Skeletal muscle tissue (tissue), 3 donors: ENCODE measurements at regions not wholly inside any gene's neighbourhood (a gene's known extent, or its start where the extent isn't known, plus 50 kb on each side); places are given as distances from the start of the nearest gene placed in this dataset.
"Not testable (repeated sequence)": the region's sequence is repeated elsewhere in the genome, so short reads cannot be mapped to it uniquely, and the experiment has no call there.

Experiments
- H3K27ac ChIP-seq: one replicate; pipeline ENCODE4 v1.7.0; 2013; ENCODE audit warnings: mild to moderate bottlenecking, low read depth, low read length, inconsistent platforms
- H3K27me3 ChIP-seq, 3 donors: one replicate each; pipeline ENCODE4 v1.7.0; 2013; ENCODE audit warnings: low read length in 3 of 3; ENCODE audit not compliant: control insufficient read depth in 3 of 3, insufficient read depth in 3 of 3
- H3K36me3 ChIP-seq, 3 donors: one replicate each; pipeline ENCODE4 v1.7.0; 2013; ENCODE audit warnings: low read length in 3 of 3; ENCODE audit not compliant: control insufficient read depth in 3 of 3, insufficient read depth in 3 of 3
- H3K4me1 ChIP-seq, 3 donors: one replicate each; pipeline ENCODE4 v1.7.0; 2013; ENCODE audit warnings: low read length in 3 of 3, mild to moderate bottlenecking in 3 of 3; ENCODE audit not compliant: control insufficient read depth in 3 of 3, insufficient read depth in 3 of 3
- H3K4me3 ChIP-seq, 3 donors: one replicate each; pipeline ENCODE4 v1.7.0; 2013; ENCODE audit warnings: low read length in 3 of 3
- H3K9ac ChIP-seq, 3 donors: one replicate each; pipeline ENCODE4 v1.7.0; 2013; ENCODE audit warnings: low read length in 3 of 3, mild to moderate bottlenecking in 3 of 3, moderate library complexity in 2 of 3, low read depth in 1 of 3
- H3K9me3 ChIP-seq, 3 donors: one replicate each; pipeline ENCODE4 v1.7.0; 2013; ENCODE audit warnings: low read length in 3 of 3; ENCODE audit not compliant: control insufficient read depth in 3 of 3
- donor health status: Osteomylitis.

- not testable (repeated sequence) for H3K4me1 ChIP-seq, H3K9me3 ChIP-seq, H3K27ac ChIP-seq, H3K9ac ChIP-seq, H3K36me3 ChIP-seq, H3K4me3 ChIP-seq
- peaks cover 0 to 15% (median 0%) of the 10 kb centered on the region in 3 donors for H3K27me3 ChIP-seq
These were observed 61.3 kb downstream of the AIPL1 start for GRCh38 chr17:6373599-6373998.

GRCh38 chr17:6366221-6366666 is 68.7 kb downstream of the AIPL1 start:
- peaks cover 0 to 11% (median 3%) of the 10 kb centered on the region in 3 donors for H3K27me3 ChIP-seq
- H3K27ac ChIP-seq = no peak overlapping the region
- no peaks in the 10 kb centered on the region for H3K9me3 ChIP-seq
- no peak overlapping the region for H3K9ac ChIP-seq
- no peaks in the 10 kb centered on the region for H3K36me3 ChIP-seq
- no peak overlapping the region for H3K4me3 ChIP-seq
- no peaks in the 10 kb centered on the region for H3K4me1 ChIP-seq

- Histone ChIP-seq H3K9ac (no peak overlapping the region), H3K4me1 (no peaks in the 10 kb centered on the region), H3K27ac (no peak overlapping the region), H3K4me3 (no peak overlapping the region), H3K36me3 (no peaks in the 10 kb centered on the region), H3K9me3 (no peaks in the 10 kb centered on the region), H3K27me3 (peaks cover 0 to 11% (median 3%) of the 10 kb centered on the region in 3 donors)
These were observed 69.5 kb downstream of the AIPL1 start for GRCh38 chr17:6365200-6365943.

- H3K4me1 ChIP-seq = no peaks in the 10 kb centered on the region
- no peaks in the 10 kb centered on the region for H3K9me3 ChIP-seq
- peaks cover 3 to 19% (median 6%) of the 10 kb centered on the region in 3 donors for H3K27me3 ChIP-seq
- no peak overlapping the region for H3K9ac ChIP-seq
- no peak overlapping the region for H3K4me3 ChIP-seq
- no peak overlapping the region for H3K27ac ChIP-seq
- H3K36me3 ChIP-seq = no peaks in the 10 kb centered on the region
These were observed 73.2 kb downstream of the AIPL1 start for GRCh38 chr17:6361733-6362132.

GRCh38 chr17:6358131-6358530 is 76.8 kb downstream of the AIPL1 start:
- H3K36me3 ChIP-seq = no peaks in the 10 kb centered on the region
- H3K4me1 ChIP-seq = no peaks in the 10 kb centered on the region
- H3K4me3 ChIP-seq = no peak overlapping the region
- no peaks in the 10 kb centered on the region for H3K9me3 ChIP-seq
- no peak overlapping the region for H3K27ac ChIP-seq
- peaks cover 3 to 14% (median 12%) of the 10 kb centered on the region in 3 donors for H3K27me3 ChIP-seq
- no peak overlapping the region for H3K9ac ChIP-seq

GRCh38 chr17:6356562-6356961 is 78.4 kb downstream of the AIPL1 start:
- no peak overlapping the region for H3K4me3 ChIP-seq
- no peaks in the 10 kb centered on the region for H3K9me3 ChIP-seq
- peaks cover 3 to 20% (median 10%) of the 10 kb centered on the region in 3 donors for H3K27me3 ChIP-seq
- no peak overlapping the region for H3K9ac ChIP-seq
- H3K27ac ChIP-seq = no peak overlapping the region
- no peaks in the 10 kb centered on the region for H3K36me3 ChIP-seq
- no peaks in the 10 kb centered on the region for H3K4me1 ChIP-seq

GRCh38 chr17:6355196-6355595 is 79.7 kb downstream of the AIPL1 start:
- Histone ChIP-seq H3K4me3 (no peak overlapping the region), H3K4me1 (no peaks in the 10 kb centered on the region), H3K9ac (no peak overlapping the region), H3K9me3 (no peaks in the 10 kb centered on the region), H3K27me3 (peaks cover 4 to 28% (median 20%) of the 10 kb centered on the region in 3 donors), H3K27ac (no peak overlapping the region), H3K36me3 (no peaks in the 10 kb centered on the region)

GRCh38 chr17:6352801-6353560 is 81.9 kb downstream of the AIPL1 start:
- Histone ChIP-seq H3K4me1 (no peaks in the 10 kb centered on the region), H3K9ac (no peak overlapping the region), H3K27ac (no peak overlapping the region), H3K36me3 (no peaks in the 10 kb centered on the region), H3K4me3 (no peak overlapping the region), H3K9me3 (no peaks in the 10 kb centered on the region), H3K27me3 (peaks cover 8 to 32% (median 21%) of the 10 kb centered on the region in 3 donors)

GRCh38 chr17:6352016-6352415 is 82.9 kb downstream of the AIPL1 start:
- Histone ChIP-seq H3K9ac (no peak overlapping the region), H3K4me1 (no peaks in the 10 kb centered on the region), H3K27ac (no peak overlapping the region), H3K9me3 (no peaks in the 10 kb centered on the region), H3K4me3 (no peak overlapping the region), H3K36me3 (no peaks in the 10 kb centered on the region), H3K27me3 (peaks cover 13 to 34% (median 26%) of the 10 kb centered on the region in 3 donors)

- Histone ChIP-seq H3K36me3 (no peaks in the 10 kb centered on the region), H3K27ac (no peak overlapping the region), H3K9me3 (no peaks in the 10 kb centered on the region), H3K9ac (no peak overlapping the region), H3K4me3 (no peak overlapping the region), H3K27me3 (peaks cover 13 to 39% (median 30%) of the 10 kb centered on the region in 3 donors), H3K4me1 (no peaks in the 10 kb centered on the region)
These were observed 84.1 kb downstream of the AIPL1 start for GRCh38 chr17:6350806-6351205.
